Dendritic cell treated with granulocyte-macrophage colony-stimulating factor and Interleukin-4, amounts not matched to agents 40 ng/mL and 50 ng/mL, for 4 days (primary cell): ENCODE measurements at regions not wholly inside any gene's neighbourhood (a gene's known extent, or its start where the extent isn't known, plus 50 kb on each side); places are given as distances from the start of the nearest gene placed in this dataset.

Source experiments
- H3K27ac Mint-ChIP-seq: one replicate; pipeline ENCODE4 v1.8.0; 2022; ENCODE audit warnings: mild to moderate bottlenecking, mixed read lengths
- H3K27me3 Mint-ChIP-seq: one replicate; pipeline ENCODE4 v1.8.0; 2022; ENCODE audit warnings: mild to moderate bottlenecking, mixed read lengths
- H3K36me3 Mint-ChIP-seq: one replicate; pipeline ENCODE4 v1.8.0; 2022; ENCODE audit warnings: low read depth, mixed read lengths
- H3K4me1 Mint-ChIP-seq: one replicate; pipeline ENCODE4 v1.8.0; 2022; ENCODE audit warnings: low read depth, mixed read lengths
- H3K4me3 Mint-ChIP-seq: one replicate; pipeline ENCODE4 v1.8.0; 2022; ENCODE audit warnings: mild to moderate bottlenecking, moderate library complexity, mixed read lengths
- H3K9me3 Mint-ChIP-seq: one replicate; pipeline ENCODE4 v1.8.0; 2022; ENCODE audit warnings: mixed read lengths
- intact Hi-C: fragments of 100-400 bp; cut with micrococcal nuclease; formaldehyde crosslinking; loops from one replicate; pipeline ENCODE4 v1.15.0; 2022

DNA sequence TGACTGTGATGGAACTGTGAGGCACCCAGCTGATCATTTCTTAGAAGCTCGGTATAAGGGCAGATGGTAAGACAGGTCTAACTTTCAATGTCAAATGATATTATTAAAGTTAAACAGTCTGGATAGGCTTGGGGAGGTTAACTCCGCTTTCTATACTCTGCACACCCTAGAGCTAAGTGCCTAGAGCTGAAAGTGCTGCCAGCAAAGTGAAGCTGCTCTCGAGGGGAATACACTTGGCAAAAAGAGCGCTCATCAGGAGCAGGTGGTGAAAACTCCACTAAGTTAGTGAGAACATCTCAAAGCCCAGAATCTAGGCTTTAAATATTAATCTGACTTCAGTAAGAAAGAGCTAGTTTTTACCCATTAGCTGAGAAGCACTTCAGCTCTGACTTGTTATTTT, 349.6 kb upstream of the SLC30A5 start:
- Mint-ChIP-seq H3K36me3 (no peaks in the 10 kb centered on the region), H3K27me3 (no peaks in the 10 kb centered on the region), H3K27ac (no peak overlapping the region), H3K9me3 (no peaks in the 10 kb centered on the region), H3K4me1 (no peaks in the 10 kb centered on the region), H3K4me3 (no peak overlapping the region)
- intact Hi-C loops: no loop called here

DNA sequence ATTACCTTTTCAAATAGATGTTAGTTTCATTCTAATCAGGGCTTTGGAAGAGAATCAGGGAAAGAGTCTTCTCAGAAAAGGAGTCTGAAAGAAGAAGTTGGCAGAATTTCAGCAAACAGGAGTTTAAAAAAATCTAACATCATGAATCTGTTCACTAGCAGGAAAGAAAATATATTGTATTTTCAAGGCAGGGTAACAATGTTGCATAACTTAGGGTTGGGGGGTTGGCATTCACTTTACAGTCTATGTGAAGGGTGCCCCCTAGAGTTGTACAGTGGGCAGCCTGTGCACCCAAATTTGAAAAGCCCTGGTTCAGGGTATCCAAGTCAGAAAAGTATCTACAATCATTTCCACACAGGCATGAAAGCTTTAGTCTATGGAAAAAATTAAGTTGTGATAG, 348.4 kb upstream of the SLC30A5 start:
- no peaks in the 10 kb centered on the region for H3K4me1 Mint-ChIP-seq
- no peaks in the 10 kb centered on the region for H3K36me3 Mint-ChIP-seq
- H3K27me3 Mint-ChIP-seq: no peaks in the 10 kb centered on the region
- H3K9me3 Mint-ChIP-seq: no peaks in the 10 kb centered on the region
- intact Hi-C loops: no loop called here
- no peak overlapping the region for H3K4me3 Mint-ChIP-seq
- H3K27ac Mint-ChIP-seq: no peak overlapping the region

DNA sequence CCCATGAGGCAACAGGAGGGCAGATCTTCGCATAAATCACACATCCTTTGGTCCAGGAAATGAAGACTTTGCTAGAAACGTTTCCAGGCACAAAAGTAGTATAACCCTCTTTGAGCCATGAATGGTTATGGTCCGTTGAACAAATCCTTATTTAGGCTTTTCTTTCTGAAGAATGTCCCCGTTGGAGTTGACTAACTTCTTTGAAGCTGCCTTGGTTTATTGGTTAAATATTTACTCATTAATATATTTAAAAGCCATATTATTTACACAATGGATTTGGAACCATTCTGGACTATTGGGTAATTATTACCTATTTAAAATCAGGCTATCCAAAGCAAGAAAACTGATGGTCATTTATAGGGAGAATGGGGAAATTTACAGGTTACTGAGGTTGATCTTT, 347.6 kb upstream of the SLC30A5 start:
- Mint-ChIP-seq H3K27me3 (no peaks in the 10 kb centered on the region), H3K36me3 (no peaks in the 10 kb centered on the region), H3K4me1 (no peaks in the 10 kb centered on the region), H3K27ac (no peak overlapping the region), H3K4me3 (no peak overlapping the region), H3K9me3 (no peaks in the 10 kb centered on the region)
- intact Hi-C loops: no loop called here

DNA sequence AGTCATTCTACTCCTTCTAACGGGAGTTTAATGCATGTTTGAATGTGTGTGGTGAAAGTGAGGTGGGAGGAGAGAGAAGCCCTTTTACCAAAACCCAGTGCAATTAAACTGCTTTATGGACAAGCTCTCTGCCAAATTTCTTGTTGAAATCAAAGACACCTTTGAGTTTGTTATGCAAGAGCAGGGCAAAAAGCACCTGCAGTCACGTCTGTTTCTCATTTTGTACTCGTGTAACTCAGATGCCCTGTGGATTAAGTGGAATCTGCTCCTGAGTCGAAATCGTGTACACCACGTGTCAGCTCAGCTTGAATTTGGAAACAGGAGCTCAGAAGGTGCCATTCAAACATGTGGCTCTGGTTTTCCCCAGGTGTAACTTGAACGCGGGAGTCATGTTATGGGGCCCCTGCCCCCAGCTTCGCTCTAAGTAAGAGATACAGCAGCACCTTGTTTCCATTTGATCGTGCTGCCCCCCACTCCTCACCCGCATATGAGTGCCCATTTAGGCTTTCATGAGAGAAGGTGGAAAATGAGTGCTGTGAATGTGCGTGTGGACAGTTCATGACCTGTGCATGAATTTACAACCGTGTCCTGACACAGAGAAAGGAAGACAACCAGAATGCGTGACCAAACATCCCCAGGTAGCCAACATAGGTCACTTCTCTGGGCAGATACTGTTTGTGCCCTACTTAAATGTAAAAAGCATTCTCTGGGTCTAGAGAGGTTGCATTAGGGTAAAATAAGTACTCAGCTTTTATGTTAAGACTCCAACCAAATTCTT, 347.0 kb upstream of the SLC30A5 start:
- intact Hi-C loops: no loop called here
- no peak overlapping the region for H3K27ac Mint-ChIP-seq
- no peaks in the 10 kb centered on the region for H3K9me3 Mint-ChIP-seq
- no peaks in the 10 kb centered on the region for H3K27me3 Mint-ChIP-seq
- H3K4me1 Mint-ChIP-seq: no peaks in the 10 kb centered on the region
- H3K36me3 Mint-ChIP-seq: no peaks in the 10 kb centered on the region
- H3K4me3 Mint-ChIP-seq: no peak overlapping the region

DNA sequence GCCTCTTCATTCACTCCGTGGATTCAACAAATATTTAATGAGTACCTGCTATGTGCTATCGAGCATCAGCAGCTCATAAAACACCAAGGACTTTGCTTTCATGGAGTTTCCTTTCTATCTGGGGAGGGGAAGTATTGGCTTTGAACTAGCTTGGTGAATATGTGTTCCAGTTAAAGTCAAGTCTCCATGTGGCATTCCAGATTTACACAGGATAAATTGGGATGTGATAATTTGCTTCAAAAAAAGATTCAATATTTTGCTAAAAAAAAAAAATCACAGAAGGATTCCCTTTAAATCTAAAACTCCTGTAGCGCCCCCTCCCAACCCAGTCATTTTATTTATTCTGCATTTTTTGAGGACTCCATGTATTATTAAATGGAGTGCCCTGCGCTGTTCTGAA, 346.3 kb upstream of the SLC30A5 start:
- intact Hi-C loops: no loop called here
- no peaks in the 10 kb centered on the region for H3K36me3 Mint-ChIP-seq

DNA sequence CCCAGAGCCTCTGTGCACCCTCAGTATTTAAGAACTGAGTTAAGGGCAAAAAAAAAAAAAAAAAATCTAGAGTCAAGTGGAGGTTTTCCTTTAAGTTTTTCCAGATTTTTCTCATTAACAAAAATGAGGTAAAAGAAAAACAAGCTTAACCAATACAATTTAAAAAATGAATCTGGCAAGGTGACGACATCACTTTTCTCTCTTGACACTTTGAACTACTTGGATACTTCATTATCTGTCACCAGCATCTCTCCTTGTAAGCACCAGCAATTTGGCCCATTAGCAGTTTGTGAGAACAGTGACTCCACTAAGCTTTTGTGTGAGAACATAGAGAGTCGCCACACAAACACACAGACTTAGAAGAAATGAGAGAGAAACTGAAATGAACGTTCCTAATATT, 345.7 kb upstream of the SLC30A5 start:
- intact Hi-C loops: no loop called here
- H3K4me3 Mint-ChIP-seq: no peak overlapping the region
- H3K27ac Mint-ChIP-seq: no peak overlapping the region
- H3K9me3 Mint-ChIP-seq: no peaks in the 10 kb centered on the region
- no peaks in the 10 kb centered on the region for H3K4me1 Mint-ChIP-seq
- H3K36me3 Mint-ChIP-seq: no peaks in the 10 kb centered on the region
- H3K27me3 Mint-ChIP-seq: no peaks in the 10 kb centered on the region

More for the DNA sequence above, 346.3 kb upstream of the SLC30A5 start:
- Mint-ChIP-seq H3K4me1 (no peaks in the 10 kb centered on the region), H3K9me3 (no peaks in the 10 kb centered on the region), H3K4me3 (no peak overlapping the region), H3K27ac (no peak overlapping the region), H3K27me3 (no peaks in the 10 kb centered on the region)

DNA sequence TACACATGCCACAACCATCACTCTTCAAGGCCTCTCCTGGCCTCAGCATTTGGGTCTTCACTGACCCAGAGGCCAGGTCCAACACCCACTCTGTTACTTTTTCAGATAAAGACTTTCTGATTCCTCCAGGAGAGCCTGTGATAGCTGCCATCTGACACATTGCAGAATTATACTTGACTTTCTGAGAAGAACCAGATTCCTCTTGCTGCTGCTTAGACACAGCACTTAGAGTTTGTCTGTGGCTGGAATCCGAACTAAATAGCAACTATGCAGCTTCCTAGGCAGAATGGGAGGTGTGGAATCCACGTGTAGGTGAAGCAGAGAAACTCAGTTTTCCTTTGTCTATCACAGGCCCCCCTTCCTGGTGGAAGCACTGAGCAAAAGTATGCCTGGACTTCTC, 344.7 kb upstream of the SLC30A5 start:
- Mint-ChIP-seq H3K4me1 (no peaks in the 10 kb centered on the region), H3K27ac (no peak overlapping the region), H3K36me3 (no peaks in the 10 kb centered on the region), H3K4me3 (no peak overlapping the region), H3K27me3 (no peaks in the 10 kb centered on the region), H3K9me3 (no peaks in the 10 kb centered on the region)
- intact Hi-C loops: no loop called here

DNA sequence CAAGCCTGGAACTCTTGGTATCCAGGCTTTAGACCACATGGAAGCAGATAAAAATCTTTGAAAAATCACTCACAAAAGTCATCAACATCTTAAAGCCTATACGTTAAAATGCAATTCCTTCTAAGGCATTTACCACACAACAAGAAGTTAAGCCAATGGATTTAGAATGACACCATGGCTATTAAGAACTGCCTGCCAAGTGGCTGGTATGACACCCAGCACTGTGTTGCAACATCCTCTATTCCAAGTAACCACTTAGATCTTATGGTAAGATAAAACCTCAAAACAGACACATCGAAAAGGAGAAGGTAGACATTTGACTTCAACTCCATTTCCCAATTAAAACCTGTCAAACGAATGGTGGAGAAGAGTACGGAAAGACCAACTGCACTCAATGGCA, 344.2 kb upstream of the SLC30A5 start:
- intact Hi-C loops: no loop called here
- Mint-ChIP-seq H3K4me1 (no peaks in the 10 kb centered on the region), H3K27me3 (no peaks in the 10 kb centered on the region)

DNA sequence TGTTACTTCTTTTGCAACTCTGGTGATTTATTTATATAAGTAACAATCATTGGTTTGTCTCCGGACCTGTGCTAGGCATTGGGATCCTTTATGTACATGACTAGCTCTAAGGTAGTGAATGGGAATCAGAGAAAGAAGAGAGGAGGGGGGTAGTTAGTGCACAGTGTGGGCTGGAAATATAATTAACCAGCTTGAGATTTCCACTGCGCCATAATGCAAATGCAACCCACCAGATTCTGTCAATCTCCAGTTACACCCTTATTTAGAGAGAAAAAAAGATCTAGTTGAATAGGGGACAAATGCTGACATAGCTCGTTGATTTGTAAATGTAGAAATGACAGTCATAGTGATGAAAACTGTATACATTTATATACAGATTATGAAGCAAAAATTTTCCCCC, 342.2 kb upstream of the SLC30A5 start:
- intact Hi-C loops: no loop called here
- no peak overlapping the region for H3K4me3 Mint-ChIP-seq
- no peaks in the 10 kb centered on the region for H3K9me3 Mint-ChIP-seq
- no peaks in the 10 kb centered on the region for H3K27me3 Mint-ChIP-seq
- no peaks in the 10 kb centered on the region for H3K36me3 Mint-ChIP-seq
- H3K4me1 Mint-ChIP-seq: no peaks in the 10 kb centered on the region
- no peak overlapping the region for H3K27ac Mint-ChIP-seq

More for the DNA sequence above, 344.2 kb upstream of the SLC30A5 start:
- Mint-ChIP-seq H3K36me3 (no peaks in the 10 kb centered on the region), H3K4me3 (no peak overlapping the region), H3K9me3 (no peaks in the 10 kb centered on the region), H3K27ac (no peak overlapping the region)

DNA sequence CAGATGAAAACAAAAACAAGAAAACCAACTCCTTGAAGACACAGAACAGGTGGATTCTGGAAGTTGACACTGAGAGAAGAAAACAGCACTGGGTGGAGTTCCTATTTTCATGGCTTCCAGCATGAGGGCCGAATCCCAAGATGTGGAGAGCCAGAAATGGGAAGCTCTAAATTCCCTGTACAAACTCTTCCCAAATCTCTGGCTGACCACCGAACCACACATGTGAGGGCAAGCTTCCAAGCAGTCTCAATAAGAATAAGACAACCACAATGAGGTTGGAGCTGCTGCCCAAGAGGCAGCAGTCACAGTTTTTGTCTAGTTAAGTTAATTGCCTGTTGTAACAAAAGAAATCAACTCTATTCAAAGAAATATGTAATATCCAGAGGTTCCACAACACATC, 339.3 kb upstream of the SLC30A5 start:
- H3K9me3 Mint-ChIP-seq: no peaks in the 10 kb centered on the region
- no peak overlapping the region for H3K4me3 Mint-ChIP-seq
- H3K36me3 Mint-ChIP-seq: no peaks in the 10 kb centered on the region
- intact Hi-C loops: no loop called here
- H3K27ac Mint-ChIP-seq: no peak overlapping the region
- H3K4me1 Mint-ChIP-seq: no peaks in the 10 kb centered on the region
- H3K27me3 Mint-ChIP-seq: no peaks in the 10 kb centered on the region

DNA sequence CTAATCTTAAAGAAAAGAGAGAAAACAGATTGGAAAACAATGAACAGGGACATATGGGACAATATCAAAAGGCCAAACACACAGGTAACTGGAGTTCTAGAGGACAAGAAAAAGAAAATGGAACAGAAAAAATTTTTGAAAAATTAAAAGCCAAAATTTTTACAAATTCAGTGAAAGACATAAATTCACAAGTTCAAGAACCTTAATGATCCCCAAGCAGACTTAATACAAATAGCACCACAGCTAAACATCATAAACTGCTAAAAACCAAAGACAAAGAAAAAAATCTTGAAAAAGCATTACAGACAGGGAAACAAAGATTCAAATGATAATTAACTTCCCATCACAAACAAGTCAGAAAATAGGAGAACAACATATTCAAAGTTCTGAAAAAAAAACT, 338.5 kb upstream of the SLC30A5 start:
- Mint-ChIP-seq H3K4me1 (no peaks in the 10 kb centered on the region), H3K9me3 (no peaks in the 10 kb centered on the region), H3K4me3 (no peak overlapping the region), H3K27ac (no peak overlapping the region), H3K27me3 (no peaks in the 10 kb centered on the region), H3K36me3 (no peaks in the 10 kb centered on the region)
- intact Hi-C loops: no loop called here

DNA sequence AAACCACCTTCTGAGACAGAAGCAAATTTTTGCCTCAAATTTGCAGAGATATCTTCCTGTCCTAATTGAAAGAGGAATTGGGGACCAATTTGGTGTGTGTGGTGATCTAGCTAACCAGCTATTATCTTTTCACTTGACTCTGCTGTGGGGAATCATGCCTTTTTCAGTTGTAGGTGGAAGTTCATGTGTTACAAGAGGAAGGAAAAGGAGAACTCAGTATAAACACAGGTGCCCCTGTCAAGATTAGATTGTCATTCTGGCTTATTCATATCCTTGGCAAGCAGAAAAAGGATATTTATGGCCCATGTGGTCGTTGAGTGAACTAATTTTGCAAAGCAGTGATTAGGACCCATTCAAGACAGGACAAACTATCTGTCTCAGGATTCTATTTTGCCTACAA, 336.8 kb upstream of the SLC30A5 start:
- no peak overlapping the region for H3K4me3 Mint-ChIP-seq
- no peaks in the 10 kb centered on the region for H3K36me3 Mint-ChIP-seq
- H3K9me3 Mint-ChIP-seq: no peaks in the 10 kb centered on the region
- no peaks in the 10 kb centered on the region for H3K4me1 Mint-ChIP-seq
- no peaks in the 10 kb centered on the region for H3K27me3 Mint-ChIP-seq
- no peak overlapping the region for H3K27ac Mint-ChIP-seq
- intact Hi-C loops: no loop called here

DNA sequence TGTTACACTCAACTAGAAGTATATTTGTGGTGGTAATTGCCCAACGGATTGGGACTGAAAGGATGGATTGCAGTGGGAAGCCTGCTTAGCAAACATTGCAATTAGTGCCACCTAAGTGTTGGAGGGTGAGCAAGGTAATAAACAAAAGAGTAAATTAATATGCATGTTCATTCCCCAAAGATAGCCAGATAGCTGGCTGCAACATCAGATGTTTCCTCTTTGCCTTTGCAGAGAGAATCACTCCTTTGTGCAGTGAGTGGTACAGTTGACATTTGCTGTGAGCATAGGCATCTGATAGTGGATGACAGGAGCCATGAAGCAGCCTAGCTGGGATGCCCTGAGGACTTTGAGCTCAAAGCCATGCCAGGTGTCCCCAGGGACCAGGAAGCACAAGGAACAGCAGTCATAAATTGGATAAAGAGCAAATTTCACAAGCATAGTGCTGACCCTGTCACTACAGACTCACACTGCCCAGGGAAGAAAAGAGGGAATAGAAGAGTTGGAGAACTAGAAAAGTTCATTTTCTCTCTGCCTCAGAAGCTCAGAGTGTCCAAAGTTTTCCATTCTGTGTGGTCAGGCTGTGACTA, 336.1 kb upstream of the SLC30A5 start:
- intact Hi-C loops: no loop called here
- H3K4me1 Mint-ChIP-seq: no peaks in the 10 kb centered on the region
- H3K4me3 Mint-ChIP-seq: no peak overlapping the region
- H3K9me3 Mint-ChIP-seq: no peaks in the 10 kb centered on the region
- H3K27ac Mint-ChIP-seq: no peak overlapping the region
- no peaks in the 10 kb centered on the region for H3K27me3 Mint-ChIP-seq
- no peaks in the 10 kb centered on the region for H3K36me3 Mint-ChIP-seq

DNA sequence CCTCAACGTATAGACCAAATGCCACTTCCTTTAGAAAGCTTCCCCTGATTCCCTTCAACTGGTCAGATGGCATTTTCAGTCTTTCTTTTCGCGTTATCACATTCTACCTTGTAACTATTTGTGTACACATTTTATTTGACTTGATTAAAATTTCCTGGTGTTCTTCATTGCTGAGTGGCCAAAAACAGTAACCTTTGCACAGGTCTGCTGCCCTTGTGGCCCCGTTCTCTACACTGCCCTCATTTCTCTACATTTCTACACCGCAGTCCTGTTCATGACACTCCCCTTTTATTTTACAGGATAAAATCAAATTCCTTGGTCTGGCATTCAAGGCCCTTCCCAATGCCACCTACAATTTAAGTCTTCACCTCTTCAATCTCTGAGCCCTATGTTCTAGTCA, 334.2 kb upstream of the SLC30A5 start:
- Mint-ChIP-seq H3K36me3 (no peaks in the 10 kb centered on the region), H3K4me1 (no peaks in the 10 kb centered on the region)
- intact Hi-C loops: no loop called here

DNA sequence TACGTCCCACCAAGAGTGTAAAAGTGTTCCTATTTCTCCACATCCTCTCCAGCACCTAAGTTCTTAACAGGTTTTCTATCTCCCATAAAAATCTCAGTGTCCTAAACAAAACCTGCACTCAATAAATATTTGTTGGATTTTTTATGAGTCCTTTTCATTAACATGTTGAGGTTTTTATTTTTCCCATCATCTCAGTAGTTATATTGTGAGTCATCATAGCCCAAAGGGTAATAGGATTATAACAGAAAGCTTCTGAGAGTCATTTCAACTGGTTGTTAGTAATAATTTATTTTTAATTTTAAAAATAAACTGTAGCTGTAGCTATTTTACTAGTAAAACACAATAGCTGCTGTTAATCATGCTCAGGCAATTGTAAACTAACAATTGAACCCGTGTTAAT, 331.6 kb upstream of the SLC30A5 start:
- H3K27ac Mint-ChIP-seq: no peak overlapping the region
- H3K4me3 Mint-ChIP-seq: no peak overlapping the region
- no peaks in the 10 kb centered on the region for H3K36me3 Mint-ChIP-seq
- H3K9me3 Mint-ChIP-seq: no peaks in the 10 kb centered on the region
- H3K4me1 Mint-ChIP-seq: no peaks in the 10 kb centered on the region
- no peaks in the 10 kb centered on the region for H3K27me3 Mint-ChIP-seq
- intact Hi-C loops: no loop called here

More for the DNA sequence above, 334.2 kb upstream of the SLC30A5 start:
- H3K27ac Mint-ChIP-seq: no peak overlapping the region
- no peak overlapping the region for H3K4me3 Mint-ChIP-seq
- H3K27me3 Mint-ChIP-seq: no peaks in the 10 kb centered on the region
- H3K9me3 Mint-ChIP-seq: no peaks in the 10 kb centered on the region
